Brain microvascular endothelial cell (primary cell): ENCODE measurements at regions not wholly inside any gene's neighbourhood (a gene's known extent, or its start where the extent isn't known, plus 50 kb on each side); places are given as distances from the start of the nearest gene placed in this dataset.

Source experiments
- DNase-seq: peaks from one replicate; pipeline ENCODE4 v3.0.0-alpha.2; 2020
- H3K27ac ChIP-seq: fragments of 250-450 bp; sonication (Bioruptor Pico); 2 replicates; pipeline ENCODE4 v1.5.1; 2020; ENCODE audit warnings: mild to moderate bottlenecking, moderate library complexity
- H3K27me3 ChIP-seq: fragments of 250-450 bp; sonication (Bioruptor Pico); replicated peaks from 2 replicates; pipeline ENCODE4 v1.5.1; 2020; ENCODE audit warnings: mild to moderate bottlenecking
- H3K36me3 ChIP-seq: fragments of 250-450 bp; sonication (Bioruptor Pico); replicated peaks from 2 replicates; pipeline ENCODE4 v1.5.1; 2020; ENCODE audit warnings: mild to moderate bottlenecking
- H3K4me3 ChIP-seq: 2 replicates; pipeline ENCODE4 v1.5.1; 2011; ENCODE audit warnings: low read depth, mild to moderate bottlenecking, control low read depth, low read length, moderate library complexity
- CTCF ChIP-seq: IDR thresholded peaks from 2 replicates; pipeline ENCODE4 v1.5.1; 2011; ENCODE audit warnings: low read depth, mild to moderate bottlenecking, moderate library complexity, low read length, control low read depth, inconsistent platforms; ENCODE audit errors: missing control alignments
- in situ Hi-C: cut with HindIII; loops from 2 replicates; pipeline ENCODE4 v1.10.0; 2017; ENCODE audit warnings: low sequenced_read_pairs, low pct_ligation_motif_present

- H3K4me3 ChIP-seq: no peak overlapping the region
- no peaks in the 10 kb centered on the region for H3K36me3 ChIP-seq
- in situ Hi-C loops: no loop called here
- H3K27ac ChIP-seq: no peak overlapping the region
- H3K27me3 ChIP-seq: no peaks in the 10 kb centered on the region
- TF ChIP-seq CTCF: no peak
- DNase-seq: no peak
Measured at GRCh38 chr20:54774426-54774825, 299.0 kb downstream of the DOK5 start.

- Histone ChIP-seq H3K4me3 (no peak overlapping the region), H3K36me3 (no peaks in the 10 kb centered on the region), H3K27ac (no peak overlapping the region), H3K27me3 (no peaks in the 10 kb centered on the region)
- no peak for TF ChIP-seq CTCF
- no peak for DNase-seq
- in situ Hi-C loops: no loop called here
Measured at GRCh38 chr20:54773643-54774000, 298.2 kb downstream of the DOK5 start.

GRCh38 chr20:54772893-54773642, 297.7 kb downstream of the DOK5 start:
- Histone ChIP-seq H3K4me3 (no peak overlapping the region), H3K36me3 (no peaks in the 10 kb centered on the region), H3K27ac (no peak overlapping the region), H3K27me3 (no peaks in the 10 kb centered on the region)
- TF ChIP-seq CTCF: no peak
- in situ Hi-C loops: no loop called here
- no peak for DNase-seq

- H3K27me3 ChIP-seq: no peaks in the 10 kb centered on the region
- no peak overlapping the region for H3K27ac ChIP-seq
- no peak for TF ChIP-seq CTCF
- no peak overlapping the region for H3K4me3 ChIP-seq
- no peak for DNase-seq
- in situ Hi-C loops: no loop called here
- no peaks in the 10 kb centered on the region for H3K36me3 ChIP-seq
Measured at GRCh38 chr20:54766483-54766882, 291.1 kb downstream of the DOK5 start.

GRCh38 chr20:54763366-54763765, 288.0 kb downstream of the DOK5 start:
- Histone ChIP-seq H3K27me3 (no peaks in the 10 kb centered on the region), H3K36me3 (no peaks in the 10 kb centered on the region), H3K4me3 (no peak overlapping the region), H3K27ac (no peak overlapping the region)
- no peak for DNase-seq
- in situ Hi-C loops: no loop called here
- no peak for TF ChIP-seq CTCF

- no peak for DNase-seq
- no peak for TF ChIP-seq CTCF
- H3K27me3 ChIP-seq: no peaks in the 10 kb centered on the region
- H3K27ac ChIP-seq: no peak overlapping the region
- no peaks in the 10 kb centered on the region for H3K36me3 ChIP-seq
- no peak overlapping the region for H3K4me3 ChIP-seq
- in situ Hi-C loops: no loop called here
Measured at GRCh38 chr20:54759589-54759988, 284.2 kb downstream of the DOK5 start.
